Posterior cingulate gyrus (tissue), 11 donors: ENCODE measurements at regions not wholly inside any gene's neighbourhood (a gene's known extent, or its start where the extent isn't known, plus 50 kb on each side); places are given as distances from the start of the nearest gene placed in this dataset.
A peak's percentile ranks its signal among the peaks of the same experiment; 100 is the strongest.

Experiments used
- DNase-seq, 10 donors: peaks; one replicate each; pipeline versions ENCODE4 v3.0.0 to v3.0.0-alpha.2; 2020 to 2021; ENCODE audit warnings: mixed read lengths in 3 of 10
- intact Hi-C: fragments of 100-400 bp; cut with DNase I; formaldehyde crosslinking; loops from one replicate; pipeline ENCODE4 v1.15.1; 2023

DNA sequence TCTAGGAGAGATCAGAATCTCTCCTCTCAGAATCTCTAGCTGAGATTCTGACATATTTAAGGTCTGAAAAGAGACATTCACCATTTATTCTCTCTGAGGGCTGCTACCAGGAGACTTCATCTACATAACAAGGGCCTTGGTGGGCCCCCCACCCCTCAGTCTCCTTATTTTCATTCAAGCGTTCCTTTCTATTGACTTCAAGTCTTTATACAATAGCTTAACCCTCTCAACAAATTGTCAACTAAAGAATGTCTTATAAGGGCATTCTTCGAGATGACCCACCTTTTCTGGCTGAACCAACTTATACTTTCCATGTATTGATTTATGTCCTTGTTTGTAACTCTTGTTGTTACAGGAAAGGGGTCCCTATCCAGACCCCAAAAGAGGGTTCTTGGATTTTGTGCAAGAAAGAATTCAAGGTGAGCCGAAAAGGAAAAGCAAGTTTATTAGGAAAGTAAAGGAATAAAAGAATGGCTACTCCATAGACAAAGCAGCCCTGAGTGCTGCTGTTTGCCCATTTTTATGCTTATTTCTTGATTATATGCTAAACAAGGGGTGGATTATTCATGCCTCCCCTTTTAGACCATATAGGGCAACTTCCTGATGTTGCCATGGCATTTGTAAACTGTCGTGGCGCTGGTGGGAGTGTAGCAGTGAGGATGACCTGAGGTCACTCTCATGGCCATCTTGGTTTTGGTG lies 209.5 kb upstream of the ALCAM start:
- no peak for DNase-seq
- intact Hi-C loops = no loop called here

DNA sequence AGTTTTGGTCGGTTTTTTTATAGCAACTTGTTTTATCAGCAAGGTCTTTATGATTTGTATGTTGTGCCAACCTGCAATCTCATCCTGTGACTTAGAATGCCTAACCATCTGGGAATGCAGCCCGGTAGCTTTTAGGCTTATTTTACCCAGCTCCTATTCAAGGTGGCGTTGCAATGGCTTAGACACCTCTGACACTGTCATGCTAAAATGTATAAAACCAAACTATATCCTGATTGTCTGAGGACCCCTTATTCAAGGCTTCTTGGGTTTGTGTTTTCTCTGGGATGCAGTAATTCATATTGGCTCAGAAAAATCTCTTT lies 209.0 kb upstream of the ALCAM start:
- intact Hi-C loops = no loop called here
- no peak for DNase-seq

DNA sequence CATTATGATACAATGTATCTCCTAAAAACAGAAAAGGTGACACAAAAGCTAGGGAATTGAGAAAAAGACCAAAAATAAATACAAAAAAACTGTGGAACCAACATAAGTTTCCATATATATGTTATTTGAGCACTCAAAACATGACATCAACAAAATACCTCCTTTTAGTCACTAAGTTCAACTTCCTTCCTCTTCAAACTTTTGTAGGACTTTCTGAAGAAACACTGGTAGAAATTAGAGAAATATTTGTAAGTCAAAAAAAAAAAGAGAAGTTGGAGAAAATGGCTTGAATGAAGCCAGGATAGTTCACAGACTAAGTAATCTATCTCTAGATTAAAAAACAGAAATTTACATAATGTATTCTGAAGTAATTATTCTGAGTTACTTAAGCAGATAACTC lies 208.4 kb upstream of the ALCAM start:
- intact Hi-C loops = no loop called here

DNA sequence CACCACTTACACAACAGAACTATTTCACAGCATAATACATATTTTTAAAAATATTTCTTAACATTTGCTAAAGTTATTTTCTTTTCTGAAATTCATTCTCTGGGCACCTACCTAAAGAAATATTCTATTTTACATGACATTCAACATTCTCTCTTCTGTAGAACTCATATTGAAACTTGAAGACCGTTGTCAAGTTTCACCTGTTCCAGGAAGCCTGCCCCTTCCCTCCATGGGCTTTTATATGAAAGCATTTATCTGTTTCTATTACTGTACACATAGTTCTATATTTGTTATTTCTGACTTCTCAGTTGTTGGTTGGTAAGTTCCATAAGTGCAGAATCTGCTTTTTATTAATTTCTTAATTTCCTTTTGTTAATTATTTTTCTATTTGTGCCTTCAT lies 204.3 kb upstream of the ALCAM start:
- DNase-seq = no peak
- intact Hi-C loops = no loop called here

More for the DNA sequence above, 208.4 kb upstream of the ALCAM start:
- DNase-seq = no peak

DNA sequence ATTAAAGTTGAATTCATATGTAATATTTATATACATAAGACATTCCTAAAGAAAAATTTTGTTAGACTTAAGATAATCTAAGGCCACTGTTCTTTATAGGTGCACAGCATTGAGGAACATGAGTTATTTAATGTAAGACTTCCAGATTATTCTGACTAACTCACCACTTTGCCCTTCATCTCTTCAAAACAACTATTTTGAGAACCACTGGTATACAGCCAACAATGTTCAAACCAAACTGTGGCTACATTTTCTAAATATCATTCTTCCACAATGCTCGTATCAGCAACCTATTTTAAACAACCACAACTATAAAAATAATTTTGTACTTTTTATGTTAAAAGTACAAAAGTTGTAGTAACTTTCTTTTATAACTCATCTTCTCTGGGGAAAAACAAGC lies 199.8 kb upstream of the ALCAM start:
- intact Hi-C loops = no loop called here
- DNase-seq = no peak

DNA sequence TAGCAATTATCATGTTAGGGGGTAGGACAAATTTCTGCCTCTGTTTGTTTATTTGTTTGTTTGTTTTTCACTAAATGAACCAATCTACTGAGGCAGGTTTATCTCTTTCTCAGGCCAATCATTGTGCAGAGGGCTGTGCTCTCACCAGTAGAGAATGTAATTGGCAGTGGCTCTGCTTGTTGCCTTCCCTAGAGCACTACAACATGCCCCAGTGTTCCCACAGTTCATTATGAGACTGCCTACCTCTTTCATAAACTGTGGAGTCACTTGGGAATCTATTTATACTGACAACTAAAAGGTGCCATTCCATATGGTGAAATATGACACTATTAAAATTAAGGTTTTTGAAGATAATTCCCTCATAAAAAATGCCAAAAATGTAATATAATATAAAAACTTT lies 196.3 kb upstream of the ALCAM start:
- DNase-seq = no peak
- intact Hi-C loops = no loop called here

DNA sequence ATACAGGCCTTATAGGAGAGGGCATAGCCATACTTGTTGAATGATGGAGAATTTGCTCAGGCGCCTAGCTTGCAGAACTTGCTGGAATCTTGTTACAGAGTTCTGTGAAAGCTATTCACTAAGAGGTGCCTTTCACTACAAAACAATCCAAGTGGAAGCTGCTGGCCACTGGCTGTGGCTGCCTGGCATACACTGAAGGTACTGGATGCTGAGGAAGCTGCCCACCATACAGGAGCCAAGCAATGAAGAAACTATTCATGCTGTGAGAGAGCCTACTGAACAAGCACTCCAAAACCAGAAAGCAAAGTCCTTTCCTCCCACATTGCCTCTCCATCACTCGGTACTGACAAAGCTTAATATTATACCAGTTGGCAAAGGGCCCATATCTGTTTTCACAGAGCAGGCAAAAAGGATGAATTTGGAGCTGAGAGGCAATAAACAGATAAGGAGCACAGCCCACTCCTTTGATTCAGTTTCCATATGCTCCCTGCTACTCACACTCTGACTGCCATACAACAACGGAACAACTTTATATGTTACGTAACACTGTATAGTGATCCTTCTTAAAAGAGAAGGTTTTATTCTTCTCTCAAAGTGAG lies 192.6 kb upstream of the ALCAM start:
- intact Hi-C loops = no loop called here
- peak in 3 of 10 donors; percentile 30 to 67 (median 54) for DNase-seq

DNA sequence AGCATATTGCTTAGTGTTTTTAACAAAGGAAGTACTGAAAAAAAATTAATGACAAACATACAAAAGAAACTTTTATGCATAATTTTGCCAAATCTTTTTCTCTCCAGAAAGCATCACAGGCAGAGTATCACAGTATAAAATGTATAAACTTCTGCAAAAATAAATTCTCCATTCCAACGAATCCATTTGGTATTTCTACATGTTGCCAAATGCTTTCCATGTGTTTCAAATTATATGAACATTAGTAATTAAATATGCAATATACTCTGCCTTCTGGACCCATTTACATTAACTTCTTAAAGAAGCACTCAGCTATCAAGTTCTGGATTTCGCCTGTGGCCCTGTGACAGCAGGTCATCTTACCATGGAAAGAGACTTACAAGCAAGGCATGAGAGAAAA lies 189.1 kb upstream of the ALCAM start:
- DNase-seq = no peak
- intact Hi-C loops = no loop called here

DNA sequence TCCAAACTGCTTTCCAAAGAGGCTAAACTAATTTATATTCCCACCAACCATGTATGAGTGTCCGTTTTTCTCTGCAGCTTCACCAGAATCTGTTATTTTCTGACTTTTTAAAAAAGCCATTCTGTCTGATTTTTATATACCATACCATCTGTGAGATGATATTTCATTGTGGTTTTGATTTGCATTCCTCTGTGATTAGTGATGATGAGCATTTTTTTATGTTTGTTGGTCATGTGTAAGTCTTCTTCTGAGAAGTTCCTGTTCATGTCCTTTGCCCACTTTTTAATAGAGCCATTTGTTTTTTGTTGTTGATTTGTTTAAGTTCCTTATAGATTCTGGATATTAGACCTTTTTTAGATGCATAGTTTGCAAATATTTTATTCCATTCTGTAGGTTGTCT lies 179.4 kb upstream of the ALCAM start:
- intact Hi-C loops = no loop called here
- no peak for DNase-seq

DNA sequence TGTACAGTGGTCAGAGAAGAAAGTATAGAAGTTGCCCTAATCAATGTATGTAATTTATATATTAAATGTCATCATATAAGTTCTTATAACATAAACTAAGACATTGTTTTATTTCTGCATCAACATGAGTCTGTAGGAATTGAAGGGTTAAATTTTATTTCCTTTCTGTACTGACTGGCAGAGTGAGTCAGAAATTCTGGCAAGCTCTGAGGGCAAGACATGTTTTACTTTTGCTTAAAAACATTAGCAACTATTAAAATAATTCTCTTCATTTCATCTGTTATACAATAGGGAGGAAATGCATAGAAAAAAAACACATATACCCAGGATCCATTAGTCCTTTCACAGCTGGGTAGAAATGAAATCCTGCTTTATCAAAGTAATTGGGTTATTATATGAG lies 171.4 kb upstream of the ALCAM start:
- no peak for DNase-seq
- intact Hi-C loops = no loop called here

DNA sequence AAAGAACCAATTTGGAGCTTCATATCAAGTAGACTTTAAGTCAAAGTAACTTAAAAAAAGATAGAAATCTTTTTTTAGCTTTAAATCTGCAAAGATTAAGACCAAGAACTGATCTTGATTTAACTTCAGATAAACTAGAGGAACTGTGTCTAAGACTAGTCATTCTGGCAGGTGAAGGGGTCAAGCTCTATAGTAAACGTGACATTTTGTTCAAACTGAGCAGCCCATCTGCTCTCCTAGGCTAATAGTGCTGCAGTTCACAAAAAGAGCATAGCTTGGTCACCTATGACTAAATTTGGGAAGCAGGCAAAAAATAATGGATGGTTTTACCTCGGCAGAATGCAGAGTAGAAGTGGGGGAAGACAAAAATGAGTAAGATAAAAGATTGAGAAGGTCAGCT lies 168.8 kb upstream of the ALCAM start:
- DNase-seq = no peak
- intact Hi-C loops = no loop called here

DNA sequence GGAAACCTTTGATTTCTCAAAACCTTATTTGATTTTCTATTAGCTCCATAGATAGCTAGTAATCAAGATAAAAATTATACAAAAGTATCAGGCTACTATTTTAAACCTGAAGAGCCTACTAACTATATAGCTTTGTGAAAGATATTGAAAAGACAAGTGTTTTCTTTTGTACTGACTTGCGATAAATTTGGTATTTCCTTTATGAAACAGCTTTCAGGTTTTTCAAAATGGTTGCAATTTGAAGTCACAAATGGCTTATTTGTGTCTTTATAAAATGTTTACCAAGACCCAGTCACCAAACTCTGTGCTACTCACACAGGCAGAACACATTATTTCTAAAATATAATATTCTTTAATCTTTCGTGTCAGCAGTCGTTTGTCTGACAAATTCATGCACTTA lies 167.5 kb upstream of the ALCAM start:
- no peak for DNase-seq
- intact Hi-C loops = no loop called here

DNA sequence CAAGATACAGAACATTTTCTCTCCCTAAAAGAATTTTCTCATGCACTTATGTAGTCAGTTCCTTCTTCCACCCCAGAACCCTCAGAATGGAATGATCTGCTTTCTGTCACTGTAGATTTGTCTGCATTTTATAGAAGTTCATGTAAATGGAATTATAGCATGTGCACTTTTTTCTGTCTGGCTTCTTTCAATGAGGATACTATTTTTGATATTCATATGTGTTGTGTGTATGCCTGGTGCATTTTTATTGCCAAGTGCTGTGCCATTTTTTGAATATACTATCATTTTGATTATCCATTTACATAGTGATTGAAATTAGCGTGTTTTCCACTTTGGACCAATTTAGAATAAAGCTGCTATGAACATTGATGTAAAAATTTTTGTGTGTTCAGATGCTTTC lies 156.6 kb upstream of the ALCAM start:
- intact Hi-C loops = no loop called here
- no peak for DNase-seq

DNA sequence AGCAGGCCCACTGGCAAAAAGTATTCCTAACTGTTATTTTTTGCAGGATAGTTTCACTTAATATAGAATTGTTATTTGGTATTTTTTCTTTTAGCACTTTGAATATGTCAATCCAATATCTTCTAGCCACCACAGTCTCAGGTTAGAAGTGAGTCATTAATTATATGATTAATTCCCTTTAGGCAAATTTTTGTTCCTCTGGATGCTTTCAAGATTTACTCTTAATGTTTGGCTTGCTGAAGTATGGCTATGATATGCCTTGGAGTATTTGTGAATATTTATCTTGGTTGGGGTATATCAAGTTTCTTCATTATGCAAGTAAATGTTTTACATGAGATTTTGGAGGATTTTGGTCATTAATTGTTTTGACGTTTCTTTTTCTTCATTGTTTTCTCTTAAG lies 152.1 kb upstream of the ALCAM start:
- no peak for DNase-seq

DNA sequence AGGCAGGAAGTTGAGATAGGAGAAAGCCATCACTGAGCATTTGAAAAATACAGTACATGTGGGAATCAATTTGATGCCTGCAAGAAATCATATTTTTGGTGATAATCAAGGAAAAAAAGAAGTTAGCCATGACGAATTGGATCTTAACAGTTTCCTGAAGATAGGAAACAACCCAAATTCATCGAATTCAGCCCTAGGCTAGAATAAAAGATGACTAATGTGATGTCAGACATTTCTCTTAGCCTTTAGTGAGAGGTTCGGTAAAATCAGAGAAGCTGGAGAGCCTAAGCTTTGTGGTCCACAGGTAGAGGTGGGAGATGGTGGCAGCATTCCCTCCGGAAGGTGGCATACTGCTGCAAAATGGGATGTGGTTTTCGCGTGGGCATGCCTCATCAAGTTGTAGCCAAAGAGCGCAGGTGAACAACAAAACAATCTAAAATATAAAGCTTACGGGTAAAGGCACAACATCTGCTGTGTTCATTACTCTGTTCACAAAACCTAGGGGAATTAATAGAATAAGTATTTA lies 144.1 kb upstream of the ALCAM start:
- no peak for DNase-seq
- intact Hi-C loops = no loop called here

More for the DNA sequence above, 152.1 kb upstream of the ALCAM start:
- intact Hi-C loops = no loop called here

DNA sequence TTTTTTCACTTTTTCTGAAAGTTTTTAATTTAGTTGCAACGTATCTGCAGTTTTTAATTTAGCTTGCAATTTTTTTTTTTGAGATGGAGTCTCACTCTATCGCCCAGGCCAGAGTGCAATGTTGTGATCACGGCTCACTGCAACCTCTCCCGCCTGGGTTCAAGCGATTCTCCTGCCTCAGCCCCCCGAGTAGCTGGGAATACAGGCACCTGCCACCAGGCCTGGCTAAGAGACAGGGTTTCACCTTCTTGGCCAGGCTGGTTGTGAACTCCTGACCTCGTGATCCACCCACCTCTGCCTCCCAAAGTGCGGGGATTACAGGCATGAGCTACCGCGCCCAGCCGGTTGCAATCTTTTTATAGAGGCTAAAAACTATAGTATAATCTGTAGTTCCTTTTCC lies 142.9 kb upstream of the ALCAM start:
- DNase-seq = peak in 2 of 10 donors; percentile 49 to 72
- intact Hi-C loops = no loop called here

DNA sequence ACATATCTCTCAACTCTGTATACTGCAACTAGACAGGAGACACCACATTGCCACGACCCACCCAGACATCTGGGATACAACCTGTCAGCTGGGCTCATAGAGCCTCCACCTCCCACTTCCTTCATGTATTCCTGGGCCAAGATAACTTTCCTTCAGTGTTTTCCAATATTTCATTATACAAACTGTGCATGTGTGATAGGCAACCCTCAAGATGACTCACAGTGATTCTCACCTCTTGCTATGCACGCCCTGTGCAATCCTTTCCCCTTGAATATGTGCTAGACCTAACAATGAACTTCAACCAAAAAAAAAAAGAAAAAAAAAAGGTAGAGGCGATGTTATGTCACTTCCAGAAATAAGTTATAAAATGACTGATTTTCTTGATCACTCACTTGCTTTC lies 138.0 kb upstream of the ALCAM start:
- intact Hi-C loops = no loop called here
- no peak for DNase-seq

DNA sequence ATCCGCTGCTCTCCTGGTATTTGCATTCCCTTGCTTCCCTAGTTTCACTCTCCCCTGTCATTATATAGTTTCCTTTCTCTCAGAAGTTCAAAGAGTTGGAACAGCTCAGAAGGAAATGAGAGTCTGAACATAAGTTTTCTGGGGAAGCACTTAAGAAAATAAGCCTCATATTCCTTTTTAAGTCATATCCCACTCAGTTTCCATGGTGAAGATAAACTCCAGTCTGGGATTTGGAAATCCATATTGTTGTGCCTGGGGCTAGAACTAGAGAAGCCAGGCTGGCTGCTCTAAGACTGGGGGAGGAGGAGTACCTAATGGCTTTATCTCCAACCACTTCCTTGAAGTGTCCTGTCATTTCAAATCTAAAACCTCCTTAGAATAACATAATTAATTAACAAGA lies 134.2 kb upstream of the ALCAM start:
- intact Hi-C loops = no loop called here
- no peak for DNase-seq

DNA sequence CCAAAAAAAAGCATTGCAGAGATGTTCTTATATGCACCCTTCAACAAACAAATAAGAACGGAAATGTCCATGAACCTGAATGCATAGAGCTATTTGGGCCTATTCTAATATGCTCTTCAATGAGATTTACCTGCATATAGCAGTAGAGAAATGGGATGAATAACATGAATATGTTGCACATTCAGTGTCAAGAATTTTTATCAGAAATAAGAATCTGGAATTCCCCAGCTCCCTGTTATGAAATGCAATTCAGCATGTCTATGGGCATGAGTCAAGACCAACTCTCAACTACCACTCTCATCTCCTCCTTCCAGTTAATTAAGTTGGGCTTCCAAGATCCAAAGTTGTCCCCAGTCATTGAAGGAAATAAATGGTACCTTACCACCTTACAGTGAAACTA lies 133.7 kb upstream of the ALCAM start:
- intact Hi-C loops = no loop called here
- DNase-seq = no peak

DNA sequence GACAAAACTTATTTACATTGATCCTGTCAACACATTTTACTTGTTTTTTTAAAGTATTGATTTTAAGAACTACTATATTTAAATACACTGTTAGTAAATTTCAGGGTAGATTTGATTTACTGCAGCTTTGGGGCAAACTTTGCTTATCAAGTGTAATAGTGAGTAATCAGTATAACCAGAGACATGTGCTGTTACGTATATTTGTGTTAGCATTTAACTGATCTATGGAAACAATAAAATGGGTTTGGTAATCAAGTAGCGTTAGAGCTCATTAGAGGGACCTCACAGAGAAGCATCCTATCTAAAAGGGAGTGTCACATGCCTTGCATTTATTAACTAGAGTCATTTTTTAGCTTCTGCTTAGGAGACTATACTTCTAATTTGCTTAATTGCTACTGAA lies 131.5 kb upstream of the ALCAM start:
- intact Hi-C loops = no loop called here
- no peak for DNase-seq

DNA sequence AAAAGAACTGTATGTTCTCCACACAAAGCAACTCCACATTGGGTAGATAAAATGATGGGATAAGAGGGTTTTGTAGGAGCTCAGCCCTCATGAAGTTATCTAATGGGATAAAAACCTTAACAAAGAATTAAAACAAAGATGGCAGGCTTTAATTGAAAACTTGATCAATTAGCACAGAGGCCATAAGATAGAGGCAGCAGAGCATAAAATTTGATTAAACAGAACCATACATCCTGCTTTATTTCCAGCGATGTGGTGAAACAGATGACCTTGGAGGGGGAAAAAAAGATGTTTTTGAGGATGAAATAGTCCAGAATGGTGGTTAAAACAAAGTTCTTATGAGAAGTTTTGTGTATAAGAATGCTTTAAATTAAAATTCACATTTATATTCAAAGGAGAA lies 130.9 kb upstream of the ALCAM start:
- DNase-seq = no peak
- intact Hi-C loops = no loop called here

DNA sequence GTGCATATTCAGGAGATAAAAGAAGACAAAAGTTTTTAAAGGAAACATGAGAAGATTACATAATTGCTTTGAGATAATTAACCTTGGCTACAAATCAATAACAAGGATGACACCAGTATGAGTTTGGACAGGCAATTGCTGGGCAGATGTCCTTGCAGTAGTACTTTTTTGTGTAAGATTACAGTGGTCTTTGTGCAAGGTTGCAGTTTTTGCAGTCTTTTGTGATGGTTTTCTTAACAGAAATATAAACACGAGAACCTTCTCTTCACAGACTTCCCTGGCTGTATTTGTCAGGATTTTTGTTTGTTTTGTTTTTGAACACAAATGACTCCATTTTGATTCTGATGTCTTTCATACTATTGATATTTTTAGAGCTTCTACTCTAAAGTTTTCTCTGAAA lies 128.3 kb upstream of the ALCAM start:
- DNase-seq = no peak
- intact Hi-C loops = no loop called here

DNA sequence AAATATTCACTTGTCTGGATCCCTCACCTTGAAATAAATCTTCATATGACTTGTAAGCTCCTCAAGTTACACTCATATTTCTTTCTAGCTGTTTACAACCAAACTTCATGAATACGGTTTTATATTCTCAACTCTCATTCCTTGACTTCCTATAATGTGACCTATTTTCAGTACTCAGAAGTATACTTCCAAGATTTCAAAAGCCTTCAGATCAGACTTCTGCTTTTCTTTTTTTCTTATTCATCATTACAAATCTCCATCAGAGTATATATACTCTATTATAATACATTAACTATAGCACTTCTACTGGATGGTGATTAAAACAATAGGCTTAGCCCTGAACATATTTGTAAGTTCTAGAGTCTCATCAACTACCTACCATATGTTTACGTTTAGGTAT lies 123.6 kb upstream of the ALCAM start:
- intact Hi-C loops = no loop called here
- DNase-seq = no peak
